GM18907 (cell line): ENCODE measurements at regions not wholly inside any gene's neighbourhood (a gene's known extent, or its start where the extent isn't known, plus 50 kb on each side); places are given as distances from the start of the nearest gene placed in this dataset.
A peak's percentile ranks its signal among the peaks of the same experiment; 100 is the strongest.

ENCODE experiments used
- ATAC-seq: cut with Tn5 transposase; IDR thresholded peaks from one replicate; pipeline ENCODE4 v1.9.1; 2021; ENCODE audit warnings: mild to moderate bottlenecking, moderate library complexity; ENCODE audit not compliant: unreplicated experiment

DNA sequence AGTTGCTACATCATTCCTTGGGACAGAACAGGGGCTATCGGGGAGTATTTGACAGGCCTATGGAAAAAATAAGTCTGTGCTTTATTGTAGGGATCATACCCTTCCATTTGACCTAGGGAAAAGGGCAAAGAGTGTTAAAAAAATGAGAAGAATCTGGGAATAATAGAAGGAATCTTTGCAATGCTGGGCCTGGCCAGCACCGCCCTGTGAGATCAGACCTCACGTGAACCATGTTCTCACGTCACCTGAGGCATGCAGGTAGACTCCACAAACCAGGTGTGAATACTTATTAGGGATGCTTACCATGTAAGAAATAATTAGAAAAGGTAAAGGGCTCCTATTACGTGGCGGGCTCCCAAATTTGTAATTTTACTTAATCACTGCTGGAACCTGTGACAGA is 177.5 kb upstream of the GATA6 start:
- no peak for ATAC-seq

DNA sequence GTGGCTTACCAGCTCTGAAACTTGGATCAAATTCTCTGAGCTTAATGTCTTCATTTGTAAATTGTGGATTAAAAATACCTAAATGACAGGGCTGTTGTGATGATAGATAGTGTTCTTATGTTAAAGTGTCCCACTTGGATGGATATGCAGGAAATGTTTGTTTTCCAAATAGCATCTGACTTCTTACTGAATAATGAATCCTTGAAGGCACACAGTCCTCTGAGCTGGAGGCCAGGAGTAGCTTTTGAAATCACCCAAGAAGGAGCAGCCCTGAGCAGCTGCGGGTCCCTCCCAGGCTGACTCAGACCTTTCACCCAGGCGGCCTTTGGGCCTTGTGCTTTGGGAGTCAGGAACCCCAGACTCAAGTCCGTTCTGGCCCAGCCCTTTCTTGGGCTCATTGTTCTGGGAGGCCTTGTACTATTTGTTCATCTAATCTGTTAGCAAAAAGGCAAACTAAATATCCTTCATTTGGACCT is 173.0 kb upstream of the GATA6 start:
- no peak for ATAC-seq

DNA sequence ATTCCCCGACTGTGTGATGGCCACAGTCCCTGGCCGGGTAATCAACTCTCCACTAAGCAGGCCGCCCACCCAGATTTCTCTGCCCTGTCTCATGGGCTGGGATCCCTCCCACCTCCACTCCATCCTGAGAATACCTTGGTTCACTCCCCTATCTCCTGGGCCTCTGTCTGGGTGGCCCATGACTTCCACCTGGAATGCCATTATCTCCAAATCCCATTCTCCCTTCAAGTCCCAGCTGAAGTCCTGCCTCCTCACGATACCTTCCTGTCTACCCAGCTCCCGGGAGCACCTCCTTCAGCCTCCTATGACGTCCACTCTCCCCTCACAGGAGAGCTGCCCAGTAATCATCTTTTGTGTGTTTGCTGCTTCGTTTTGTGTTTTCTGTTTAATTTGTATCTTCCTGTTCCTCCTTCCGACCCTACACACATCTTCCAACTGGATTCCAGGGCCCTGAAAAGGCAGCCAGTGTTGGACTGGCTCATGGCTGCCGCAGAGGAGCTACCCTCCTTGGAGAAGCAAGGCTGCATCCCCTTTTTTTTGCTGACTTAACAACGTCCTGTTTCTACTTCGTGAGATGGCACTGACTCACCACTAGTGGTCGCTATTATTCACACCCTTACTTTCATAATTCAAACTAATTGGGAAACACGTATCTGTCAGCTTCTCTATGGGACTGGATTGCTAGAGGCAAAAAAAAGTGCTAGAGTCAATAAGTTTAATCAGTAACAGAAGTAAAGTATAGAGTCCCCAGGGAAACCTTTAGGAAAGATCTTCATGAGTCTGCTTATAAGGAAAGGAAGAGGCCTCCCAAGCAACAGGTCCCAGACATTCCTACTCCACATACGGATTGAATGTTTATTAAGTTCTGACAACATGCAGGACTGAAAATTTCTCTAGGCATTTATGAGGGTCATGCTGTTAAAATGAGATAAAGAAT is 171.9 kb upstream of the GATA6 start:
- peak; percentile 77 for ATAC-seq

DNA sequence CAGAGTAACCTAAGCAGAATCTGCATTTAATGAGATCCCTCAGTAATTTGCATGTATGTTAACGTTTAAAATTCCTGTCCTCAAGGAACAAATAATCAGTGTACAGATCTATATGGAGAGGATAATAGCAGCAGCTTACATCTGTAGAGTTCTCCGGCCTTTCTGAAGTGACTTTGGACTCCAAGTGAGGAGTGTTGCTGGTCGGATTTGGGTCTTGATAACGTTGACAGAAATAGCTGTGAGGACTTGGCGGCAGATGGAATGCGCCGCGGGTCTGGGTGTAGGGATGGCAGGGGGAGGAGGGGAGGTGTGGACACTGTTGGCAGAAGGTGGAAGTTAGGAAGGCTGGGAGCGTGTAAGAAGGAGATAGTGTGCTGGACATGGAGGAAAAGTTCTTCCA is 170.9 kb upstream of the GATA6 start:
- no peak for ATAC-seq

DNA sequence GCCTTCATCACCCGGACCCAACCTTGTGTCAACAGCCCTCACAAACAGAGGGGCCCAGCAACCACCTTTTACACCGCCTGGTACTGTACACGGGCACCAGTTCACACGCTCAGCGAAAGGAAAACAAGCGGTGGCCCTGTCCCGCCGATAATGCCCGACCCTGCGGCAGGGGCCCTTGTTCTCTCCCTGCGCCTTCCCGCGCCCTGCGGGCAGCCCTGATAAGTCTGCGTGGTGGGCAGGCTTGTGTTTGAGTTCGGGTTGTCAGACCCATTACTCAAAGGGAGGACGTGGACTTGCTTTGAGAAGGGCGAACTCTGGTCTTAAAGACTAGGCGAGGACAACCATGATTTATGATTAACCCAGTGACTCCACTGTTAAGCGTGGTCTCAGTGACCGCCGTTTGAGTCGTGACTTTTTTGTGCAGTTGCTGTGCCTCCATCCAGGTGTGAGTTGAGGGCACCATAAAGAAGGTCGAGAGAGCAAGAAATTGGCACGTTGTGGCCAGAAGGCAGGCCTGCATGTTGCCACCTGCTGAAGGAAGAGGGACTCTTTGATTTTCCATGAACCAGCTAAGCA is 167.4 kb upstream of the GATA6 start:
- ATAC-seq = no peak

DNA sequence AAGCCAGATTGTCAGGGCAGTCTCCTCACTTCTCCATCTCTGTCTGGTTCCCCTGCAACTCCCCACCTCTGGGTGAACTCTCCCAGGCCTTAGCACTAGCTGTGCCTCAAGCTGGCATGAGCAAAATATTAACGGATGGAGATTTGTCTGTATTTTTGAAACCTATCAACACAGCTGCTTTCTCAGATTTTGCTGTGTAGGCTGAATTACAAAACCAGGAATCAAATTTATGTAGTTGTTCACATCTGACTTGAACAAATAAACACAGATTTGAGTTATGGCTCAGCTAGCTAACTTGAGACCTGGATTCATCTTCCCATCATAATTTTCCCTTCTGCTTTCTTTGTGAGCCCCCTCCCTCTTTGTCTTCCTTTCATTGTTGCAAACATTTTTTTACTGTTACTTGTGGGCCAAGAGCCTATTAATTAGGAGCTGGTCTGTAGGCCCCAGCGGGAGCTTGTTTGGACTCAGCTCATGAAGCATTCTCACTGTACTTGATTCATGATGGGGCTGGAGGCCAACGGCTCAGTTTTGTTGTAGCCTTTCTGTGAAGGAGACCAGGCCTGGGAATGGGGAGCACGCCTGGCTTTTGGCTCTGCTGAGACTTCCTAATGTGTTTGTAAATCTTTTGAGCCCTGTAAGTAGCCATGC is 164.1 kb upstream of the GATA6 start:
- ATAC-seq = no peak

DNA sequence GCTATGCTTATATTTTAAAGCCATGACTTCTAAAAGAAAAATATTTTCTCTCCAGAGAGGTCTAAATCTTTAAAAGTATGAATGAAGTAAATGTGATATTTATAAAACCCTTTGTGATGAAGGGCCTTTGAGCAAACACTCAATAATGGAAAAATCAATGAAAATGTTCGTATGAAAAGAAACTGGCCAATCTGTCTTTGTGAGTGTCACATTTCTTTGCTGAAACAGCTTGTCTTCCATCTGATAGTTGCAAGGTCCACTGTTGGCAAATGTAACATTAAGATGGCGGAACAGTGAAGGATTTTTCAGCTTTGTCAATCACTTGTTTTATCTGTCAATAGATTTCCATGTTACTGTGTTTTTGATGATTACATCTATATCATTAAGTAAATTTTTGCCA is 162.9 kb upstream of the GATA6 start:
- ATAC-seq = no peak

DNA sequence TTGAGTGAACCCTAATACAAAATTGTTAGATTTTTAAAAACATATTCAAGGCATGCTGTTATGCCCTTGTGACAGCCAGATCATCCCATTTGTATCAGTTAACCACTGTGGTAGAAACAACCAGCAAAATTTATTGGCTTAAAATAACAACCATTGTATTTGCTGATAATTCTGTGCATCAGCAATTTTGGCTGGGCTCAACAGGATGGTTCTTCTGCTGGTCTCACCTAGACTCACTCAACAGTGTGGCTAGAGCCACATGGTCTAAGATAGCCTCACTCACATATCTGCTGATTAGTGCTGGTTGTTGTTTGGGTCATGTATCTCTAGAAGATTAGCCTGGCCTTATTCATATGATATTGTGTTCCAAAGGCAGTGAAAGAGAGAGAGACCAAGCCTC is 160.1 kb upstream of the GATA6 start:
- no peak for ATAC-seq

DNA sequence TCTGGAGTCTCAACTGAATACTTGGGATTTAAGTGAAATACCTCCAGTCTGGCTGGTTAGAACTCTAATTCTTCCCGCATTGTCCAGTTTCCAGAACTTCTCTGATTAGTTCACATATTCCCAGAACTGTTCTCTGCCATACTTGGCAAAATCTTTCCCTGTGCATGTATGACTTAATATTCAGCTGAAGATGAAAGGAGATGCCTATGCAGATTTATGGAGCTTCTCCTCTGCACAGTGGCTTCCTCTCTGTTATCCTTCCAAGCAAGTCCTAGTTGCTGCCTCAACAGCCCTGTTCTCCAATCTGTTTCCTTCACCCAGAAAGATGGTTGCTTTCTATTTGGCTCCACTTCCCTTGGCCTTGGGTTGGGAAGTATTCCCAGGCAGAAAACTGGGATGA is 155.4 kb upstream of the GATA6 start:
- ATAC-seq = no peak

DNA sequence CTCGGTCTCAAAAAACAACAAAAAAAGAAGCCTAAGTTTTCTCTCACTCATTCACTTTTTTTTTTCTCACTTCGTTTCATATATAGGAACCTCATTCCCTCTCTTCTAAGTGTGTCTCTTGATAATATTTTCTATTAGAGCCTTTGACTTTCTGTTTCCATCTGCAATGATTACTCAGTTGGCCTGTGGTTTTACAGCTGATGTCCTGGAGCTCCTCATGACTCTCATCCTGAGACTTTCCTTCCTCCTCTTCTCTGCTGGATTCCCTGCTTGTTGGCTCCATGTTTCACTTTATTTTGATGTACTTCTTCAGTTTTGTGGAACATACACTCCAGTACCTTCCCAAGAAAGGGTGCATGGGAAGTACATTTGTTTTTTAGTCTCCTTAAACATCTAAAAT is 154.2 kb upstream of the GATA6 start:
- no peak for ATAC-seq

DNA sequence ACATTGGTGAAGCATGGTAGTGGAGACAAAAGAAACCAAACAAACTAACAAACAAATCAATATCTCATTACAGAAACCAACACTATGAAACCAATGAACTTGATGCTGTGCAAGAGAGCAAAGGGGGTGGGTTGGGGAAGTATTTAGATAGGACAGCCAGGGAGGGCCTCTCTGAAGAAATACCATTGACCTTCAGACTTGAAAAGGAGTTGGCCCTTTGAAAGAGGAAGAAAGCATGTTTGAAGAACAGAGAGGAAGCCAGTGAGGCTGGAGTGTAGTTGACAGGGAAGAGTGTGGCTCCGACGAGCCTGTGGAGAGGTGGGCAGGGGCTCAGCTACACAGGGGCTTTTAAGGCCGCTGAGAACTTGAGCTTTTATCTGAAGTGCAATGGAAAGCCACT is 151.0 kb upstream of the GATA6 start:
- no peak for ATAC-seq

DNA sequence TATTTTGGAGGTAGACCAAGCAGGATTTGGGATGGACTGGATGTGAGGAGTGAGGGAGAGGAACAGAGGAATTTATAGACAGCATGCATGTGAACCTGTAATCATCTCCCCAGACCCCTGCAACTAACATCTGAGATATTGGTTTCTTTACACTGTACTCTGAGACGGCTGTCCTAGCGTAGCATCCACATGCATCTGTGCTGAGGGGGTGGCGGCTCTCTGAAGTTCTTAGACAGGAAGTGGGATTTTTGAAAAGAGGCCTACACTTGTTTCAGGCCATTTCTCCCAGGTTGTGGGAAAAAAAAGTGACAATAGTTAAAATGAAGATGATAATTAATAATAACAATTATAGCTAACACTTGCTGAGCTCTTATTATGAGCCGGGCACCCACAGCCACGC is 150.2 kb upstream of the GATA6 start:
- no peak for ATAC-seq

DNA sequence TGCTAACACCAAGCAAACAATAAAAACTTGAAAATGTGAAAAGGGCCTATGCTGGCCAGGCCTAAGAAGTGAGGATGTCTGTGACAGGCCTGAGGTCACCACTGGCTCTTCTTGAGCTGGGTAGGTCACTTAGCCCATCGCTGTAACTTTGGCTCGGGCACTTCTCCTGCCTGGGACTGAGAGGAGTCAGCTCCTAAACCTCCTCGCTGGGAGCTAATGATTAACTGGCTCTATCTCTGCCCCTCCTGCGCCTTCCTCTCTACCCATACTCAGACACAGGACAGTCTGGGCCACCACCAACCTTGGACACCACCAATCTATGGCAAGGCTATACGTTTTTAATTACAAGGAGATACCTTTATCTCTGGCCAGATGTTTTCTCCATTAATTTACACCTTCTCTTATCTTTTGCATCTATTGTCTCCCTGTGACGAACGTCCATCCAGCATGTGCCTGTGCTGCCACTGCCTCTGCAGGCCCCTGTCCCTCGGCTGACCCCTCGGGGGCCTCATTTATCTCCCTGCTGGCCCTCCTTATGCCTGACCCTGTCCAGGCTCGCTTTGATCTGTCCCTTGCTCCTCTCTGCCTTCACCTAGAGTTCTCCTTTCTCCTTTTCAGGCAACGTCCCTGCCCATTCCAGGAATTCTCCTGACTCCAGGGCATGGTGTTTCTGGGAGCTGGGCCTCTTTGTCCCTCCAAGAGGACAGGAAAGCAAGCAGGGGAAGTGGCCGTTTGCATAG is 149.1 kb upstream of the GATA6 start:
- ATAC-seq = no peak

DNA sequence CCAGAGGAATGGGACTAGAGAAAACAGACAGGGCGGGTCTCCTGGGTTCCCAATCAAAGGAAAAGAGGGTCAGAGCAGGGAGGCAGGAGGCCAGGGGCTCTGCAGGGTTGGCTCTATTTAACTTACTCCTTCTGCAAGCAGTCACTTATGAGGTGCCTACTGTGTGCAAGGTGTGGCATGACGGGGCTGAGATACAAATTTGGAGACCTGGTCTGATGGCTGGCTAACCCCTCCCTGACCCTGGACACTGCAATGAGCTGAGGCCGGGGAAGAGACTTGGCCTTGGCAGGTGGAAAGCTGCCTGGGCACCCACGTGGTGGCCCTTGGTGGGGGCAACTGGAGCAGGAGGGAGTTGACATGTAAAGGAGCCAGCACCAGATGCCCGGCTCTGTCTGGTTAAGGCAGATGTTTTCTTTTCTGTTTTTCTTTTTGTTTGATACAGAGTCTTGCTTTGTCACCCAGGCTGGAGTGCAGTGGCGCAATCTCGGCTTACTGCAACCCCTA is 148.5 kb upstream of the GATA6 start:
- no peak for ATAC-seq

DNA sequence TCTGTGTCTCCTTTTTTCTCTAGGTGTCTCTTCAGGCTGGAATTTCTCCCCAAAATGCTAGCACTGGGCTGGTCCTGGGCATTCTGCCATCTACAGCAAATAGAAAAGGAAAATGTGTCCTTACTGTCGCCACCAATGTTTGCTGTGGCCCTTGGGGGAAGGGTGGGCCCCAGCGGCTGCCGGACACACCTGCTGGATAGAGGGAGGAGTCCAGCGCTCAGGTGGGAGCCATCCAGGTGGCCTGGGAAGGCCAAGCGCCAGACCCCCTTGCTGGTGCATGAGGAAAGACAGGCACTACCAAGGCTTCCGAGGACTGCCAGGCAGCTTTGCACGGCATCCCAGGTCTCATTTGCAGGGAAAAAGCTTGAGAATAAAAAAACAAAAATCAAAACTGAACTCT is 147.7 kb upstream of the GATA6 start:
- no peak for ATAC-seq

DNA sequence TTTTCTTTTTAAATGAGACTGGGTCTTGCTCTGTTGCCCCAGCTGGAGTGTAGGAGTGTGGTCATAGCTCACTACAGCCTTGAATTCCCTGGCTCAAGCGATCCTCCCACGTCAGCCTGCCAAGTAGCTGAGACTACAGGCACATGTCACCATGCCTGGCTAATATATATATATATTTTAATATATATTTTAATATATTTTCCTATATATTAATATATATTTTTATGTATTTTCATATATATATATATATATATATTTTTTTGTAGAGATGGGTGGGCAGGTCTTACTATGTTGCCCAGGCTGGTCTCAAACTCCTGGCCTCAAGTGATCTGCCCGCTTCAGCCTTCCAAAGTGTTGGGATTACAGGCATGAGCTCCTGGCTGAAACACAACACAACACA is 144.5 kb upstream of the GATA6 start:
- no peak for ATAC-seq

DNA sequence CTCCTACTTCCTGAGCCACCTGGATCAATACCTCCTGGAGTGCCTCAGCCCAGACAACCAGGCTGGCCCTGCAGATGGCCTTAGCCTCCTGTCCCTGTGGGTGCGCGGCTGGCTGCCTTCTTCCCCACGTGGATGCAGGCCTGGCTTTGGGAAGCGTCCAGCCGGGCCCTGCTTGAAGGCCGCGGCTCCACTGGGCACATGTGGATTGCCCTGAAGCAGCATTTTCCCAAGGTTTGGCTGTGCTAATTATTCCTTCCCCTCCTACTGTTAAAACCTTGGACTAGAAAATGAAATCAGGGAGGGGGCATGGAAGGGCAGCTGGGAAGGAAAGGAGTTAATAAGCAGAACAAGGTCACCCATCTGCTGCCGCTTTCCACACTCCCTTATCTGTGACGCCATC is 143.0 kb upstream of the GATA6 start:
- no peak for ATAC-seq

DNA sequence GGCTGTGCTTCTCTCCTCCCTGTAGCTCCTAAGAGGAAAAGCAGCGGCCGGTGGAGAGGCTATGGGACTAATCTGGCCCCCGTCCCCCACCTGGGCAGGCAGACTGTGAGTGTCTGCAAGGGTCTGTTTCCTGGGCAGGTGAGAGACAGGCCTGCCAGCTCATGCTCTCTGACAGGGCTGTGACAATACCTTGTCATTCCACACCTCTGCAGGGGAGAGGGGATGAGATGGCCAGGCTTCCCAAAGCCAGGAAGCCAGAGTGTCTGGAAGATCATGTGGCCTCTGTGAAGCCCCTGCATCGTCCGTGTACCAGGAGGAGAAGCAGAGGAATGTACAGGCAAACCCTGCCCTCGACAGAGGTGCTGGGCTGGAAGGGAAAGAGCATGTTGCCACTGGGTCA is 142.5 kb upstream of the GATA6 start:
- no peak for ATAC-seq

DNA sequence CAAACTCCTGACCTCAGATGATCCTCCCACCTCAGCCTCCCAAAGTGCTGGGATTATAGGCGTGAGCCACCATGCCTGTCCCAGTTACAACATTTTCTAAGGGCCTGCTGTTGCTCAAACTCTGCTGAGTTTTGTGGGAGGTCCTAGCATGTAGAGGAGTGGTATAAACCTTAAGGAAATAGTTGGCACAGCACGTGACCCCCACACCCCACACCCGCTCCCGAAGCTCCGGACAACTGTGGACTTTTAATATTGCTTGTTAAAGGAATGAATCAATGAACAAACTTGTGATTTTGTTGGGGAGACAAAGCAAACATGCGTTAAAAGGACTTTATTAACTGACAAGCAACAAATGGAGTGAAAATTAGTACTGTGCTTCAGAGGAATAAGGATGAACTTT is 137.8 kb upstream of the GATA6 start:
- ATAC-seq = no peak

DNA sequence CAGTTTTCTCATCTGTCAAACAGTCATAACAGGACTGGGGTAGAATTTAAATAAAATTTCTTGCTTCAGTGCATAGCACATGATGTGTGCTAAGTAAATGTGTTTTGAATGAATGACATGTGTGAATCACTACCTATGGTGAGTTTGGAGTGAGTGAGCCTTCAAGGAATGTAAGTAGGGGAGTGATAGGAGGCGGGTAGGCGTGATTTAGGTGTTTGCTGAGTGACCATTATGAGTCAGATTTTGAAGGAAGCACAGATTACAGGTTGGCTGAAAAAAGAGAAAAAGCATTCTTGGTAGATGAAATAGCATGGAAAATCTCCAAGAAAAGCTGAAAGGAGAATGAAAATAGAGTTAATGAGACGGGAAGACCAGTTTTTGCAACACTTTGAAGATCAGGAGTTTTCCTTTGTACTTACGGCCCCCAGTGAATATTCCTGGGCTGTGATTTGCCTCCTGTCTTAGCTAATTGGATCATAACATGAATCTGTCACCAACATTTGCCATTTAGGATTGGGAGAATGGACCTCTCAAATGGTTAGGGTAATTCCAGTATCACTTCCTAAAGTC is 136.9 kb upstream of the GATA6 start:
- ATAC-seq = no peak

DNA sequence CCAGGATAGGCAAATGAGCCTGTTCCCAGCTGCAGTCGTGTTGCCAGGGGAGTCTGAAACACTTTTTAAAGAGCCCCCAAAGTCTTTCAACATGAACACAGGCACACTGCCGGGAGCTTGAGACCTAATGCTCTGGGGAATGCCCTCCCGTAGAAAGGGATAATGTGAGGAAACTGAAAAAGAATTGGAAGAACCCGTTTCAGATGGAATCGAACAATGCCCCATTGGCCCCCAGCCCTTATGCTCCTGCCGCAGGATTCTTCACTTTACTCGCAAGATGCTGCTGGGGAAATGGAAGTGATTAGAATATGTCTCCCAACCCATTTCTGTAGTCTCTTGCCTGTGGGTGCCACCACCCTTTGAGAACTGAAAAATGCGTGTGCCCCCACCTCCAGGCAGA is 136.3 kb upstream of the GATA6 start:
- ATAC-seq = no peak
